Epithelial cell of proximal tubule (primary cell): ENCODE measurements at regions not wholly inside any gene's neighbourhood (a gene's known extent, or its start where the extent isn't known, plus 50 kb on each side); places are given as distances from the start of the nearest gene placed in this dataset.
"Not testable (repeated sequence)": the region's sequence is repeated elsewhere in the genome, so short reads cannot be mapped to it uniquely, and the experiment has no call there.

Experiments used
- DNase-seq: peaks from one replicate; pipeline ENCODE4 v3.0.0-alpha.2; 2011; ENCODE audit warnings: low read depth
- H3K4me3 ChIP-seq: 2 replicates; pipeline ENCODE4 v1.5.1; 2011; ENCODE audit warnings: low read depth, mild to moderate bottlenecking, low read length
- TF ChIP-seq, protein P1 (sequence below): conservative IDR thresholded peaks from 2 replicates; pipeline ENCODE4 v1.5.1; 2012; ENCODE audit warnings: low read depth, mild to moderate bottlenecking, low read length

DNA sequence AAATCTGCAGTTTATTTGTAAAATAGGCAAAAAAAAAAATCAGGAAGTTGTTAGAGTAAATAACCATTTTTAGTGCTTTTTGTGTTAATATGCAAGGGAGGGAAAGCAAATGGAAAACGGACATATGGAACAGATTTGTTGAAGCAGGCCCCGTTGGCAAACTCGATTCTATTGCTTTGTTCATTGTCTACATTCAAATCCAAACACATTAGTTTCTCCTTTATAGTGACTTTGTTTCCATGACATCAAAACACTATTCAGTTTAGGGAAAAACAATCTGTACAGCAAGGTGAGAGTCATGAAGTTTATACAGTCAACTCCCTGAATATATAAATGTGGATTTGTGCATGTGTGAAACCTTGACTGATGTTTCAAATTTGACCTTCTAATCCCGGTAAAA lies 142.2 kb downstream of the FAM47A start:
- DNase-seq: no peak
- H3K4me3 ChIP-seq: no peak overlapping the region
- TF ChIP-seq, protein P1, sequence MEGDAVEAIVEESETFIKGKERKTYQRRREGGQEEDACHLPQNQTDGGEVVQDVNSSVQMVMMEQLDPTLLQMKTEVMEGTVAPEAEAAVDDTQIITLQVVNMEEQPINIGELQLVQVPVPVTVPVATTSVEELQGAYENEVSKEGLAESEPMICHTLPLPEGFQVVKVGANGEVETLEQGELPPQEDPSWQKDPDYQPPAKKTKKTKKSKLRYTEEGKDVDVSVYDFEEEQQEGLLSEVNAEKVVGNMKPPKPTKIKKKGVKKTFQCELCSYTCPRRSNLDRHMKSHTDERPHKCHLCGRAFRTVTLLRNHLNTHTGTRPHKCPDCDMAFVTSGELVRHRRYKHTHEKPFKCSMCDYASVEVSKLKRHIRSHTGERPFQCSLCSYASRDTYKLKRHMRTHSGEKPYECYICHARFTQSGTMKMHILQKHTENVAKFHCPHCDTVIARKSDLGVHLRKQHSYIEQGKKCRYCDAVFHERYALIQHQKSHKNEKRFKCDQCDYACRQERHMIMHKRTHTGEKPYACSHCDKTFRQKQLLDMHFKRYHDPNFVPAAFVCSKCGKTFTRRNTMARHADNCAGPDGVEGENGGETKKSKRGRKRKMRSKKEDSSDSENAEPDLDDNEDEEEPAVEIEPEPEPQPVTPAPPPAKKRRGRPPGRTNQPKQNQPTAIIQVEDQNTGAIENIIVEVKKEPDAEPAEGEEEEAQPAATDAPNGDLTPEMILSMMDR: no peak

DNA sequence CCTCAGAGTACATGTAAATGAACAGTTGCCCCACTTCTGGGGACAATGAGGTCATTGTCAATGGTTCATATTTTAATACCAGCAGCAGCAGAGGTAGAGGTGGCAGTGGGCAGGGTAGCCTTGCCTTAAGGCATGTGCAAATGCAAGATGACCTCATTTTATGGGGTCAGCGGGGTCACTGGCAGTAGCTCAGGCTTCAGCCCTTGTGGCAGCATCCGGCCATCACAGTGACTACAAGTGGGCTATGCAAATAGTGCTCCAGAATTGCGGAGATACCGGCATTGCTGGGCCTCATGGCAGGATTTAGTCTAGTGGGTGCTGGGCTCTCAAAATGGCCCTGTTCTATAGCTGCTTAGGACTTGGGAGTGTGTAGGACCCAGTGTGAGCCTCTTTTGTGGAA lies 144.7 kb downstream of the FAM47A start:
- no peak overlapping the region for H3K4me3 ChIP-seq
- TF ChIP-seq, protein P1: no peak
- no peak for DNase-seq

DNA sequence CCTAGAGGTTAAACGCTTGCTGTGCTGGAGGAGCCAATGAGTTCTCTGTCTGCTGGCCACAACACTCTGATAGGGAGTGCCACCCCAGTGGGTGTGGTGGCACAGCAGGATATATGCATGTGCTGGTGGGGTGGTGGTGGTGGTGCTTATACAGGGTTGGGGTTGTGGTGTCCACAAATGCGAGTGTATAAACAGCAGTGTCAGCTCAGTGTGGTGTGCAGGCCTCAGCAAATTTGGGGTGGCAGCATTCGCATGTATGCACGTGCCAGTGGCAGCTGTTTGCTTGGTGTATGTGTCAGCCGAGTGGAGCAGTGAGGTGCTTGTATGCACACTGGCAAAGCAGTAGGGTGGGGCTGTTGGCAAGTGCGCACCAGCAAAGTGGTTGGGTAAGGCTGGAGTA lies 157.4 kb downstream of the FAM47A start:
- no peak overlapping the region for H3K4me3 ChIP-seq
- TF ChIP-seq, protein P1: no peak
- no peak for DNase-seq

DNA sequence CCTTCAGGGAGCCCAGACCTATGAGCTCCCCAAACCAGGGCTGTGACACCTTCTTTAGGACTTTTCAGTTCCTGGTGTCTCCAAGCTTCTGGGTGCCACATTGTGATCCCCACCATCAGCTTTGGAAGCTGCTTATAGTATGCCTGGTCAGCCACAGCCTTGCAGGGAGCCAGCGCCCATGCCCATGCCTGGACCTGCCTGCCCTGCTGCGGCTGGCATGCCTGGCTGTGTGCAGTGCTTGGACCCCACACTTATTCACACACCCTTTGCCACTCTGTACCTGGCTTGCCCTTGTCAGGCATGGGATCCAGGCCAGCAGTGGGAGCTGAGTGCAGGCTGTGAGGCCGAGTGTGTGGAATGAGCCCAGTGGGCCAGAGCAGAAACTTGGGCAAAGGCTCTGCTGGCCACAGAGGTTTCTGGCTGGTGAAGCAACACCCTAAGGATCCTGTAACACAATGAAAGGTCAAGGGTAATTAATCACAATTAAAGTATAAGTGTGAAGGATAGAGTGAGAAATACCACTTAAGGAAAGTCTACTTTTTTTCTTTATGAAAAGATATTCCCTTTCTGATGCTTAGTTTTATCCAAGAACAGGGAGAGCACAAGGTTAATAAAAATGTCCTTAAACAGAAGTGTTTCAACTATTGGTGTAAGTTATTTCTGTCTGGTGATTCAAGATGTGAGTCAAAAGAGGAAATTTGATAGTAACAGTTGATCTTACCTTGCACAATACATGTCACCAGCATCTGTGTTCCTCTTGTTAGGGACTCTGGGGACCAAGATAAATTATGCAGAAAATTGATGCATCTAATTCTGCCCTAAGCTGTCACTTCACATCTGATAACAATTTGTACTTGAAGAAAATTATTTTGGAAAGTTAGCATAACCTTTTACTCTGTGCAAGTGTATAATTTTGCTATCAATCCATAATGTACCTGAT lies 161.8 kb downstream of the FAM47A start:
- no peak overlapping the region for H3K4me3 ChIP-seq
- DNase-seq: no peak
- TF ChIP-seq, protein P1: no peak

DNA sequence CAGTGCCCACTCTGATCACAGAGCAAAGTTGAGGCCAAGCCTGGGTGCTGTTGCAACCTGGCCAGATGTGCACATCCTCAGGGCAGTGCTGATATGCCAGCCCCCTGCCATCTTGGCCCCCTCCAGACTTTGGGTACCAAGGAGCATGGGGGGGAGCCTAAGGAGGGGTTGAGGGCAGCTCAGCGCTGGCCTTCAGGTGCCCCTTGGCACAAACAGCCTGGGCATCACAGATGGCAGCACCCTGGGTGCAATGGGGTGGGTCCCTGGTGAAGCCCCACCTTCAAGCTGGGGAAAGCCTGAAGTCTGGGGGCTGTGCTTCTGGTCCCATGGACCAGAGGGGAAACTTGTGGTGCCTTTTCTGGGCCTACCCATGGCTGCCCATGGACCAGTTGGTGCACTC lies 163.0 kb downstream of the FAM47A start:
- no peak for DNase-seq
- no peak overlapping the region for H3K4me3 ChIP-seq

DNA sequence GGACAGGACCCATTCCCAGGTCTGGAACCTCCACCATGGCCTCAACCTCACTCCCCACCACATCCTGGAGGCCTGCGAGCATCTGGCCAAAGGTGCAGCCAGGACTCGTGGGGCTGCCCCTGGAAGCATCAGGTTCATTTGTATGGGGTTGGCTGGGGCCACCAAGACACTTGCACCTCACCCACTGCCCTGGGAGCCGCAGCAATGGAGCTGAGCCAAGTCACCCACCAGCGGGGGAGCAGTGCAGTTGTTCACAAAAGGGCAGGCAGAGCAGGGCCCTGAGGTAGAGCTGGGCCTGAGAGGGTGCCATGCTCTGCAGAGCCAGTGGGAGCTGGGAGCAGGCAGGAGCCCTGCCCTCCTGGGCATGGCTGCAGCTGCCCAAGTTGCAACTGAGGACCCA lies 163.5 kb downstream of the FAM47A start:
- no peak overlapping the region for H3K4me3 ChIP-seq
- no peak for DNase-seq
- TF ChIP-seq, protein P1: no peak

More for the DNA sequence above, 163.0 kb downstream of the FAM47A start:
- TF ChIP-seq, protein P1: no peak

DNA sequence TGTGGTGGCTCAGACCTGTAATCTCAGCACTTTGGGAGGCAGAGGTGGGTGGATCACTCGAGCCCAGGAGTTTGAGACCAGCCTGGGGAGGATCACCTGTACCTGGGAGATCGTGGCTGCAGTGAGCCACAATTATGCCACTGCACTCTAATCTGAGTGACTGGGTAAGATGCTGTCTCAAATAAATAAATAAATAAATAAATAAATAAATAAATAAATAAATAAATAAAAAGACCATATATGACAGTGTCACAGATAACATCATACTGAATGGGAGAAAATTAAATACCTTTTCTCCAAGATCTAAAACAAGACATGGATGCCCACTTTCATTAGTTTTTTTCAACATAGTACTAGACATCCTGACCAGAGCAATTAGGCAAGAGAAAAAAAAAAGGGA lies 182.8 kb downstream of the FAM47A start:
- no peak for DNase-seq
- TF ChIP-seq, protein P1: no peak
- no peak overlapping the region for H3K4me3 ChIP-seq

DNA sequence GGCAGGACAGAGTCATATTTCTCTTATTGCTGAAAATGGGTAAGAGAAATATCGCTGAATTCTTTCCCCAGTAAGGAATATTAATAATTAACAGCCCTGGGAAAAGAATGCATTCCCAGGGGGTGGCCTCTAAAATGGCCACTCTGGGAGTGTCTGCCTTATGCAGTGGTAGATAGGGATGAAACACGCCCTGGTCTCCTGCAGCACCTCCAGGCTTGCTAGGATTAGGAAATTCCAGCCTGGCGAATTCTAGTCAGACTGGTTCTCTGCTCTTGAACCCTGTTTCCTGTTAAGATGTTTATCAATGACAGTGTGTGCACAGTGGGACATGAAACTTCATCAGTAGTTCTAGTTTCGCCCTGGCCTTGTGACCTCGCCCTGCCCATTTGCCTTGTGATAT lies 205.9 kb downstream of the FAM47A start:
- DNase-seq, H3K4me3 ChIP-seq: not testable (repeated sequence)
